ENCODE measurements at regions not wholly inside any gene's neighbourhood (a gene's known extent, or its start where the extent isn't known, plus 50 kb on each side); places are given as distances from the start of the nearest gene placed in this dataset.
"Not testable (repeated sequence)": the region's sequence is repeated elsewhere in the genome, so short reads cannot be mapped to it uniquely, and the experiment has no call there.

GRCh38 chr13:83085186-83085900 is 796.9 kb downstream of the SLITRK1 start:
- no peak for DNase-seq

- no peak for DNase-seq
These were observed 804.8 kb downstream of the SLITRK1 start for GRCh38 chr13:83077499-83077898.

GRCh38 chr13:83073930-83074329 is 808.3 kb downstream of the SLITRK1 start:
- not testable (repeated sequence) for DNase-seq

GRCh38 chr13:83065108-83065507 is 817.2 kb downstream of the SLITRK1 start:
- DNase-seq, result no peak

GRCh38 chr13:83057119-83057518 is 825.2 kb downstream of the SLITRK1 start:
- DNase-seq, result no peak

- no peak for DNase-seq
These were observed 826.0 kb downstream of the SLITRK1 start for GRCh38 chr13:83056269-83056668.

- no peak for DNase-seq
These were observed 833.9 kb downstream of the SLITRK1 start for GRCh38 chr13:83048419-83048818.

GRCh38 chr13:83024955-83025594 is 857.2 kb downstream of the SLITRK1 start:
- no peak for DNase-seq

GRCh38 chr13:83024232-83024631 is 858.0 kb downstream of the SLITRK1 start:
- DNase-seq, result no peak

GRCh38 chr13:83019986-83020385 is 862.3 kb downstream of the SLITRK1 start:
- no peak for DNase-seq

- no peak for DNase-seq
These were observed 872.3 kb downstream of the SLITRK1 start for GRCh38 chr13:83009987-83010386.

GRCh38 chr13:83008212-83008929 is 873.9 kb downstream of the SLITRK1 start:
- no peak for DNase-seq

GRCh38 chr13:83007226-83007625 is 875.0 kb downstream of the SLITRK1 start:
- no peak for DNase-seq

GRCh38 chr13:83003185-83003584 is 879.1 kb downstream of the SLITRK1 start:
- DNase-seq, result no peak

- DNase-seq, result no peak
These were observed 888.9 kb downstream of the SLITRK1 start for GRCh38 chr13:82993417-82993816.

- DNase-seq, result no peak
These were observed 905.8 kb downstream of the SLITRK1 start for GRCh38 chr13:82976499-82976898.

- no peak for DNase-seq
These were observed 918.8 kb downstream of the SLITRK1 start for GRCh38 chr13:82963226-82964099.

- DNase-seq, result no peak
These were observed 919.9 kb downstream of the SLITRK1 start for GRCh38 chr13:82962397-82962796.

- no peak for DNase-seq
These were observed 920.5 kb downstream of the SLITRK1 start for GRCh38 chr13:82961757-82962156.

GRCh38 chr13:82952336-82952735 is 929.9 kb downstream of the SLITRK1 start:
- not testable (repeated sequence) for DNase-seq

GRCh38 chr13:82947683-82948082 is 934.6 kb downstream of the SLITRK1 start:
- DNase-seq, result no peak

GRCh38 chr13:82947191-82947621 is 935.1 kb downstream of the SLITRK1 start:
- DNase-seq, result no peak

GRCh38 chr13:82938644-82939043 is 943.6 kb downstream of the SLITRK1 start:
- DNase-seq, result no peak
